GM21526 (cell line): ENCODE measurements at regions not wholly inside any gene's neighbourhood (a gene's known extent, or its start where the extent isn't known, plus 50 kb on each side); places are given as distances from the start of the nearest gene placed in this dataset.

Source experiments
- ATAC-seq: cut with Tn5 transposase; IDR thresholded peaks from one replicate; pipeline ENCODE4 v1.9.1; 2021; ENCODE audit warnings: moderate library complexity; ENCODE audit not compliant: unreplicated experiment, low FRiP score

GRCh38 chr4:11765849-11766453, 337.3 kb upstream of the HS3ST1 start:
- peak; percentile 75 for ATAC-seq

GRCh38 chr4:11748164-11748872, 319.6 kb upstream of the HS3ST1 start:
- ATAC-seq, result no peak

GRCh38 chr4:11746734-11747133, 318.0 kb upstream of the HS3ST1 start:
- no peak for ATAC-seq

GRCh38 chr4:11743976-11744375, 315.3 kb upstream of the HS3ST1 start:
- no peak for ATAC-seq

GRCh38 chr4:11743236-11743635, 314.5 kb upstream of the HS3ST1 start:
- no peak for ATAC-seq

- no peak for ATAC-seq
Measured at GRCh38 chr4:11741190-11741652, 312.5 kb upstream of the HS3ST1 start.

- ATAC-seq, result no peak
Measured at GRCh38 chr4:11739992-11740391, 311.3 kb upstream of the HS3ST1 start.

- ATAC-seq, result no peak
Measured at GRCh38 chr4:11736978-11737377, 308.3 kb upstream of the HS3ST1 start.

GRCh38 chr4:11735651-11736050, 307.0 kb upstream of the HS3ST1 start:
- ATAC-seq, result no peak

GRCh38 chr4:11732155-11732554, 303.5 kb upstream of the HS3ST1 start:
- no peak for ATAC-seq

- no peak for ATAC-seq
Measured at GRCh38 chr4:11730545-11730944, 301.9 kb upstream of the HS3ST1 start.

- no peak for ATAC-seq
Measured at GRCh38 chr4:11729548-11729947, 300.9 kb upstream of the HS3ST1 start.

- ATAC-seq, result no peak
Measured at GRCh38 chr4:11727903-11728564, 299.3 kb upstream of the HS3ST1 start.

GRCh38 chr4:11724731-11725130, 296.0 kb upstream of the HS3ST1 start:
- no peak for ATAC-seq

- no peak for ATAC-seq
Measured at GRCh38 chr4:11722223-11722622, 293.5 kb upstream of the HS3ST1 start.

GRCh38 chr4:11720292-11720691, 291.6 kb upstream of the HS3ST1 start:
- ATAC-seq, result no peak

- ATAC-seq, result no peak
Measured at GRCh38 chr4:11719879-11720278, 291.2 kb upstream of the HS3ST1 start.

GRCh38 chr4:11715753-11716521, 287.2 kb upstream of the HS3ST1 start:
- ATAC-seq, result no peak

GRCh38 chr4:11710453-11711093, 281.9 kb upstream of the HS3ST1 start:
- no peak for ATAC-seq

- no peak for ATAC-seq
Measured at GRCh38 chr4:11704186-11704830, 275.6 kb upstream of the HS3ST1 start.
